ENCODE measurements at regions not wholly inside any gene's neighbourhood (a gene's known extent, or its start where the extent isn't known, plus 50 kb on each side); places are given as distances from the start of the nearest gene placed in this dataset.

GRCh38 chr3:72120039-72120438 lies 335.1 kb upstream of the PROK2 start:
- no peak for TF ChIP-seq HDAC6 (IDR thresholded peaks at IDR 0.05; ENCODE audit: low read depth, low read length)
- no peak for TF ChIP-seq CEBPB (IDR thresholded peaks at IDR 0.05; ENCODE audit: low read depth, low read length)
- TF ChIP-seq CTCF (IDR thresholded peaks at IDR 0.05; ENCODE audit: control extremely low read depth in 1 of 3, insufficient read depth in 1 of 3, low read depth in 1 of 3, low read length in 3 of 3), result no peak
- no peak for TF ChIP-seq ZNF274 (IDR thresholded peaks at IDR 0.05; ENCODE audit: borderline replicate concordance, extremely low read depth, low read length)
- TF ChIP-seq JUN (IDR thresholded peaks at IDR 0.05; ENCODE audit: low read depth, low read length), result no peak
- no peak for TF ChIP-seq TEAD4 (IDR thresholded peaks at IDR 0.05; ENCODE audit: low read depth, low read length)
- TF ChIP-seq EP300 (IDR thresholded peaks at IDR 0.05; ENCODE audit: borderline replicate concordance in 1 of 2, low read depth in 2 of 2, low read length in 2 of 2), result no peak
- no peak for TF ChIP-seq RAD21 (IDR thresholded peaks at IDR 0.05 in 1 of 2, conservative IDR thresholded peaks at IDR 0.05 in 1 of 2; ENCODE audit: low read depth in 2 of 2, low read length in 2 of 2)
- no peak for TF ChIP-seq RFX5 (IDR thresholded peaks at IDR 0.05; ENCODE audit: borderline replicate concordance, low read depth, low read length)

Data from H1 (cell line).